HG03139 (cell line): ENCODE measurements at regions not wholly inside any gene's neighbourhood (a gene's known extent, or its start where the extent isn't known, plus 50 kb on each side); places are given as distances from the start of the nearest gene placed in this dataset.

ENCODE experiments used
- ATAC-seq: cut with Tn5 transposase; IDR thresholded peaks from one replicate; pipeline ENCODE4 v1.9.1; 2021; ENCODE audit not compliant: unreplicated experiment

GRCh38 chr1:47572731-47573430 is 135.0 kb downstream of the FOXD2 start:
- no peak for ATAC-seq

GRCh38 chr1:47574451-47575165 is 136.8 kb downstream of the FOXD2 start:
- no peak for ATAC-seq

GRCh38 chr1:47575855-47576757 is 138.3 kb downstream of the FOXD2 start:
- no peak for ATAC-seq

- ATAC-seq = no peak
These were observed 138.9 kb downstream of the FOXD2 start for GRCh38 chr1:47576758-47577115.

- ATAC-seq = no peak
These were observed 139.6 kb downstream of the FOXD2 start for GRCh38 chr1:47577303-47578025.

- no peak for ATAC-seq
These were observed 140.3 kb downstream of the FOXD2 start for GRCh38 chr1:47578026-47578720.

- no peak for ATAC-seq
These were observed 141.0 kb downstream of the FOXD2 start for GRCh38 chr1:47578721-47579419.

GRCh38 chr1:47579809-47580208 is 142.0 kb downstream of the FOXD2 start:
- ATAC-seq = no peak

GRCh38 chr1:47580451-47580995 is 142.7 kb downstream of the FOXD2 start:
- no peak for ATAC-seq

- ATAC-seq = no peak
These were observed 145.2 kb downstream of the FOXD2 start for GRCh38 chr1:47582891-47583608.

- no peak for ATAC-seq
These were observed 146.4 kb downstream of the FOXD2 start for GRCh38 chr1:47584249-47584648.

- no peak for ATAC-seq
These were observed 147.5 kb downstream of the FOXD2 start for GRCh38 chr1:47585141-47585902.

- no peak for ATAC-seq
These were observed 150.2 kb downstream of the FOXD2 start for GRCh38 chr1:47587891-47588582.

- no peak for ATAC-seq
These were observed 152.8 kb downstream of the FOXD2 start for GRCh38 chr1:47590523-47591225.

GRCh38 chr1:47591801-47592200 is 154.0 kb downstream of the FOXD2 start:
- no peak for ATAC-seq

- no peak for ATAC-seq
These were observed 154.6 kb downstream of the FOXD2 start for GRCh38 chr1:47592296-47593012.
